ENCODE measurements at regions not wholly inside any gene's neighbourhood (a gene's known extent, or its start where the extent isn't known, plus 50 kb on each side); places are given as distances from the start of the nearest gene placed in this dataset.
"Not testable (repeated sequence)": the region's sequence is repeated elsewhere in the genome, so short reads cannot be mapped to it uniquely, and the experiment has no call there.

DNA sequence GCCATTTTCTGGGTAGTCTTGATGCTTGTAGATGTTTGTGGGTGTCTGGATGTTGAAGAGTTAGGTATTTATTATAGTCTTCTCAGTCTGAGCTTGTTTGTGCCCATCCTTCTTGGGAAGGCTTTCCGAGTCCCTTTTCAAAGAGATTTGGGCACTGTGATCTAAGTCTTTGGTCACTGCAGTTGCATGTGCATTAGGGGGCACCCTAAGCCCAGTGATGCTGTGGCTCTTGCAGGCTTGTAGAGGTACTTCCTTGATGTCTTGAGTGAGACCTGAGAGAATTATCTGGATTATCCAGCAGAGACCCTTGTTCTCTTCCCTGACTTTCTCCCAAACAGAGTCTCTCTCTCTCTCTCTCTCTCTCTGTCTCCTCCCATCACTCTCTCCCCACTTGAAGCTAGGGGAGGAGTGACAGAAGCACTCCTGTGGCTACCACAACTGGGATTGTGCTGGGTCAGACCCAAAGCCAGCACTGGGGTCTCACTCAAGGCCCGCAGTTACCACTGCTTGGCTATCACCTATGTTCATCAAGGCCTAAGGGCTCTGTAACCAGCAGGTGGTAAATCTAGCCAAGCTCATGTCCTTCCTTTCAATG, 68.5 kb downstream of the TMCO5A start:
- DNase-seq, result no peak

- DNase-seq, result no peak
Measured at GRCh38 chr15:38004218-38004861, 69.9 kb downstream of the TMCO5A start.

- DNase-seq, result no peak
Measured at GRCh38 chr15:38005953-38006808, 71.7 kb downstream of the TMCO5A start.

DNA sequence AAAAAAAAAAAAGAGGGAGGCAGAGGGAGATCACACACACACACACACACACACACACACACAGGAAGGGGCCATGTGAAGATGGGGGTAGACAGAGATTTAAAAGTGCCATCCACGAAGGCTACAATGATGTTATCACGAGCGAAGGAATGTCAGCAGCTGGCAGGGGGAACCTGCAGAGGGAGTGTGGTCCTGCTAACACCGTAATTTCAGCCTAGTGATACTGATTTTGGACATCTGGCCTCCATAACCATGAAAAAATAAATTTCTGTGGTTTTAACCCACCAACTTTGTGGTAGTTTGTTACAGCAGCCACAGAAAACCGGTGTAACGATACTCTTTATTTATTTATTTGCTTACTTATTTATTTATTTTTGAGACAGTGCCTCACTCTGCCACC, 76.0 kb downstream of the TMCO5A start:
- DNase-seq, result no peak

DNA sequence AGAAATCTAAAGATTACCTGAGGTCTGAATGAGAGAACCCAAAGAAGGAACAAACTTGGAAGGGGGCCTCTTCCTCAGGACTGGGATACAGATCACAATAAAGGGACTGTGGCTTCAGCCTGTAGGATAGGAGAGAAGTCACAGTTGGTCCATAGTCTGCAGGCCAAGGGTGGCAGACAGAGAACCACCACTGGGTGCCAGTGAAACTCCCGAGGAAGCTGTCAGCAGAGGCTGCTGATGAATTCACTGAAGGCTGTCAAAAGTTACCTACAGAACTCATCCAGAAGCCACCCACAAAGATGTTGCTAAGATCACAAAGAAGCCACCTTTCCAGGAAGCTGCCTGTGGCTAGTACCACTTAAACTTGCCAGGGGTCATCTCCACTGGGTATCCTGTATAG, 78.5 kb downstream of the TMCO5A start:
- DNase-seq, result no peak

GRCh38 chr15:38017721-38018120, 83.3 kb downstream of the TMCO5A start:
- DNase-seq, result no peak

GRCh38 chr15:38019066-38019465, 84.6 kb downstream of the TMCO5A start:
- DNase-seq, result no peak

GRCh38 chr15:38021259-38021658, 86.8 kb downstream of the TMCO5A start:
- DNase-seq, result no peak

DNA sequence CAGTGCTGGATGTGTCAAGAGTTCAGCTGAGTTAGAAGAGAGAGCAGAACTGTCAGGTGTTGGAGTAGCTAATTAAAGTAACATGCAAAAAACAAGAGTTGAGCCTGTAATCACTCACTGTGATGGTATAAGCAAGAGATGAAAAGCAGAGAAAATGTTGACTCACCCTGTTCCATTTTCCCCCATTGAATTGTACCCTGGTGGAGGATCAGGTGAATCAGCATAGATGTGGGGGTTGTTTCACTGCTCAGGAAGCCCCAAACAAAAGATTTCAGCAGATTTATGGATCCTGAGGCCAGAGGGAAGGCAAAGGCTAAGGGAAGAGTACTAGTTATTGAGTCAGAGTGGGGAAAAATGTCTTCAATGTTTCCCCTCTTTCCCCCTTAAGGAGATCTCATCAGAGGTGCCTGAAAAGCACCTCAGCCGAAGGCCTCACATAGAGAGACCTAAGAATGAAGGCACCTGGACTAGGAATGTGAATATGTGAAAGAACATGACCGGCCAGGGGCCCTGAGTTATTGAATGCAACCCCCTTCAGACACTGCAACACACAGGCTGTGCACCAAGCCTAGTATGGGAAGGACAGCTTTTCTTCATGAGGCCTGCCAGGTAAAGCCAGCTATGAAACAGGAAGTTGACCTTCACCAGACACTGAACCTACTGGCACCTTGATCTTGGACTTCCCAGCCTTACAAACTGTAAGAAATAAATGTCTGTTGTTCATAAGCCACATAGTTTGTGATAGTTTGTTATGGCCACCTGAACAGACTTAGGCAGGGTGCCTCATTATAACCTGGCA, 90.1 kb downstream of the TMCO5A start:
- no peak for DNase-seq

- DNase-seq, result not testable (repeated sequence)
Measured at GRCh38 chr15:38025656-38026055, 91.2 kb downstream of the TMCO5A start.

DNA sequence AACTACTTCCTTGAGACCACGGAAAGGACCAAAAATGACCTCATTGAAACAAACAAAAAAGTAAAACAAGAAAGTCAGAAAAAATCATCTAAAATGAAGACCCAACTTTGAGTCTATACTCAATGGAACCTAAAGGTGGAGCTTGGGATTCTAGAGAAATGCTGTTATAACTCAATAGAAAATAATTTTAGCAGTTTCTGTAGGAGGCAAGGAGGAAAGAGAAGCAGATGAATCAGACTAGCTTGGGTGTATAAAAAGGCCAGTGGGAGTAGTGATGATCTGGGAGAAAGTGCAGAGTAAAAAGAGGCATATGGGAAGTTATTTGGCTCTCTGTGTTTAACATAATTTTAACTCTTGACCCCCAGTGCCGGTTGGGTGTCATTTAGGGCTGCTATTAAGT, 94.4 kb downstream of the TMCO5A start:
- DNase-seq, result no peak

DNA sequence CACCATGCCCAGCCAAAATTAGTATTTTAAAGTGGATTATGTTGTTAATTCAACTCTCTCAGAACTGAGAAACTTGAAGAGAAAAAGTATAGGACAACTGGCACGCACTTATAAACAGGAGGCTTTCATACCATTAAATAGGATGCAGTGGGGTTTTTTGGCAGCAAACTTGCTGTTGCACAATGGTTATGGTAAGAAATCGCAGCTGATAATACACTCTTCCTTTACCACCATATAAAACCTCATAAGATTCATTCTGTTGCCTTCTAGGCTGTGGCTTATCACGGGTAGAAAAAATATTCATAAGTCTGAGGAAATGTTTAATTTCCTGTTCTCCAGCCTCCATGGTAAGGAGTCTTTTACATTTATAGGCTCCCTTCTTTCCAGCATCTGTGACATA, 95.3 kb downstream of the TMCO5A start:
- DNase-seq, result no peak

- no peak for DNase-seq
Measured at GRCh38 chr15:38030609-38031008, 96.2 kb downstream of the TMCO5A start.

GRCh38 chr15:38035701-38036100, 101.3 kb downstream of the TMCO5A start:
- no peak for DNase-seq

DNA sequence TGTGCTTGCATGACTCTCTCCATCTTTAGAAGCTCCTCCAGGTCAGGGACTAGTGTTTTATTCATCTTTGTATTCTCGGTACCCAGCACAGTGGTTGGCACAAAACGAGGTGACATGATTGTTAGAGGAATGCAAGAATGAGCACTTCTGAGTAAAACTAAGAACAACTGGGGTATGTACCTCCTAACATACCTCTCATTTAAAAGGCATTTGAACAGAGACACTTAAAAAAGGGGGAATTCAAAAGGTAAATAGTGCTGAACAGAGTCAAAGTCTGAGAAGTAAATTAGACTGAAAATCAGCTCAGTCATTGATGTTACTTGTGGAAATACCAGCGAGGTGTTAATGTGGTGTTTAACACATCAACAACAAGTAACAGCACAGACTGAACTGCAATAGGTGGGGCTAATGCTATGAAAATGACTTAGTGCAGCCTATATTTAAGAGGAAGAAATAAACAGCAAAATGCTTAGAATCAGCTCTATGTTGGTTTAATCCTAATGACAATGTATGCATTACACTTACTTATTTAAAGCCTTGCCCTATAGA, 102.4 kb downstream of the TMCO5A start:
- DNase-seq, result no peak

GRCh38 chr15:38038659-38039442, 104.4 kb downstream of the TMCO5A start:
- DNase-seq, result no peak

- DNase-seq, result no peak
Measured at GRCh38 chr15:38040615-38041014, 106.2 kb downstream of the TMCO5A start.

GRCh38 chr15:38041576-38041975, 107.1 kb downstream of the TMCO5A start:
- no peak for DNase-seq

DNA sequence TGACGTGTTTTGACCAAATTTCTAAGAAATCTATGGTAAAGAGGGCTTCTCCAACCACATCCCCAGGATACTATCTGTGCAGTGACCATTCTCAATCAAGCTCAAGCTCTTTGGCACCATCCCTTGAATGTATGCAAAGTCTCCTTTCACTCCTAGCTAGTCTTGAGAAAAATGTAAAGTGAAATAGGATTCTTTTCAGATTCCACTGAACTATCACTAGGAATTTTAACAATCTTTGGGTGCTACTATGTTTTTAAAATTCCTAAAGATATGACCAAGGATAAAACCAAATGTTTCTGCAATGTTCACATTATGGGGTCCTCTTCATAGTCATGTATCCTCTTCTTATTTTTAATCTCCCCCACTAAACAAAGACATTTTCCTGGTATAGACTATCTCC, 107.8 kb downstream of the TMCO5A start:
- DNase-seq, result no peak

- DNase-seq, result no peak
Measured at GRCh38 chr15:38042707-38043445, 108.4 kb downstream of the TMCO5A start.
